ENCODE measurements at regions not wholly inside any gene's neighbourhood (a gene's known extent, or its start where the extent isn't known, plus 50 kb on each side); places are given as distances from the start of the nearest gene placed in this dataset.

DNA sequence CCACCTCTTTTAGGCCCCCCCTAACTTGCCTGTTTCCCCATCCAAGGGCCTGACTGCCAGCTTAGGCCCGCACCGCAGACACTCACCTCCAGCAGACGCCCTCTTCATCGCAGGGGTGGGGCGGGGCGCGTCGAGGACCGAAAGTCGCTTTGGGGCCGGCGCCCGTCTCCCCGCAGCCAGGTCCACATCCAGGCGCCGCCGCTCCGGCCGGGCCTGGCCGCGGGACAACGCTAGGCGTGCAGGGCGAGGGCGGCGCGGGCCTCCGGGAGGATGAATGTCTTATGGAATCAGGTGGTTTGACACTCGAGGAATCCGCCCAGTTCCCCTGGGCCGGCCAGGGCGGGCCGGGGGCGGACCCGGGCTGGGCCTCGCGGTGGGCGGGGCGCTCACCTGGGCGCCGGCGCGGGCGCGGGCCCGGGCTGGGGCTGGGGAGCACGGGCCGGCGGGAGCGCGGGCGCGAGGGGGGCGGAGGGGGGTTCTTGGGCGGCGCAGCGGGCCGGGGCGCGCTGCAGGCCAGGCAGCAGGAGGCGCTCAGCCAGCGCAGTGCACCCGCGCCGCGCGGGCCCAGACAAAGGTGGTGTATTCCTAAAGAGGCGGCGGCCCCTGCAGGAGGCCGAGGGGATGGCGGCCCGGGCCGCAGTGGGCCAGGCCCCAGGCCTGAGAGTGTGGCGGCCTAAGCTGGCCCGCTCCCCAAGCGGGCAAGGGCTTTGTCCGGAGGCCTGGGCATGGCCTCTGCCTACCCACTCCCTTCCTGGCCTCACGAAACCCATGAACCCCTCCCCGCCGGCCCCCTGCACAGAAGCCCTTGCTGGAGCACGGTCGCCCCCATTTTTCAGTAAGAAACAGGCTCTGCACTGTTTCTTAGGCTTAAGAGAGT, 177.6 kb downstream of the IGLL1 start (continued):
- peak; percentile 53; the same call in 1 of the 2 replicates for TF ChIP-seq PHF8 (conservative IDR thresholded peaks at IDR 0.05; ENCODE audit: low read depth, low read length)
- no peak for TF ChIP-seq EGR1 (IDR thresholded peaks at IDR 0.05; ENCODE audit: borderline replicate concordance, low read depth, low read length)
- TF ChIP-seq YY1 (IDR thresholded peaks at IDR 0.05; ENCODE audit: low read depth, low read length): 0 out of 2 replicates have a peak, but pooled peaks have one; percentile 39
- TF ChIP-seq CEBPB (IDR thresholded peaks at IDR 0.05; ENCODE audit: low read depth, low read length): no peak
- TF ChIP-seq RAD21 (IDR thresholded peaks at IDR 0.05 in 1 of 2, conservative IDR thresholded peaks at IDR 0.05 in 1 of 2; ENCODE audit: low read depth in 2 of 2, low read length in 2 of 2): peak; percentile 56 to 72
- no peak for TF ChIP-seq RXRA (IDR thresholded peaks at IDR 0.05; ENCODE audit: insufficient read depth, low read depth, low read length)
- no peak for TF ChIP-seq CBX8 (IDR thresholded peaks at IDR 0.05; ENCODE audit: borderline replicate concordance, low read depth, low read length)
- no peak for TF ChIP-seq SP2 (IDR thresholded peaks at IDR 0.05; ENCODE audit: low read length)
- TF ChIP-seq RFX5 (IDR thresholded peaks at IDR 0.05; ENCODE audit: borderline replicate concordance, low read depth, low read length): no peak

Measured in H1 (cell line).